ENCODE measurements at regions not wholly inside any gene's neighbourhood (a gene's known extent, or its start where the extent isn't known, plus 50 kb on each side); places are given as distances from the start of the nearest gene placed in this dataset.
"Not testable (repeated sequence)": the region's sequence is repeated elsewhere in the genome, so short reads cannot be mapped to it uniquely, and the experiment has no call there.

- no peak overlapping the region for H3K27ac ChIP-seq
- TF ChIP-seq CTCF (conservative IDR thresholded peaks at IDR 0.05) (no peak), ZFX (IDR thresholded peaks at IDR 0.05) (no peak)
These were observed 101.5 kb upstream of the C1GALT1C1 start for GRCh38 chrX:120731386-120731785.

GRCh38 chrX:120729506-120730255 lies 99.8 kb upstream of the C1GALT1C1 start:
- not testable (repeated sequence) for H3K27ac ChIP-seq

GRCh38 chrX:120727911-120728310 lies 98.1 kb upstream of the C1GALT1C1 start:
- TF ChIP-seq CTCF (conservative IDR thresholded peaks at IDR 0.05) (no peak), ZFX (IDR thresholded peaks at IDR 0.05) (no peak)
- H3K27ac ChIP-seq: no peak overlapping the region

- no peak overlapping the region for H3K27ac ChIP-seq
- TF ChIP-seq CTCF (conservative IDR thresholded peaks at IDR 0.05): no peak
- no peak for TF ChIP-seq ZFX (IDR thresholded peaks at IDR 0.05)
These were observed 97.6 kb upstream of the C1GALT1C1 start for GRCh38 chrX:120727452-120727851.

GRCh38 chrX:120726294-120726693 lies 96.4 kb upstream of the C1GALT1C1 start:
- no peak for TF ChIP-seq ZFX (IDR thresholded peaks at IDR 0.05)
- no peak for TF ChIP-seq CTCF (conservative IDR thresholded peaks at IDR 0.05)
- no peak overlapping the region for H3K27ac ChIP-seq

GRCh38 chrX:120725874-120726273 lies 96.0 kb upstream of the C1GALT1C1 start:
- TF ChIP-seq ZFX (IDR thresholded peaks at IDR 0.05) (no peak), CTCF (conservative IDR thresholded peaks at IDR 0.05) (no peak)
- H3K27ac ChIP-seq: no peak overlapping the region

GRCh38 chrX:120719622-120720021 lies 89.8 kb upstream of the C1GALT1C1 start:
- no peak overlapping the region for H3K27ac ChIP-seq
- TF ChIP-seq ZFX (IDR thresholded peaks at IDR 0.05) (no peak), CTCF (conservative IDR thresholded peaks at IDR 0.05) (no peak)

- no peak for TF ChIP-seq ZFX (IDR thresholded peaks at IDR 0.05)
- no peak for TF ChIP-seq CTCF (conservative IDR thresholded peaks at IDR 0.05)
- no peak overlapping the region for H3K27ac ChIP-seq
These were observed 89.1 kb upstream of the C1GALT1C1 start for GRCh38 chrX:120718969-120719368.

GRCh38 chrX:120702337-120702736 lies 72.5 kb upstream of the C1GALT1C1 start:
- not testable (repeated sequence) for H3K27ac ChIP-seq
